ENCODE measurements at regions not wholly inside any gene's neighbourhood (a gene's known extent, or its start where the extent isn't known, plus 50 kb on each side); places are given as distances from the start of the nearest gene placed in this dataset.

DNA sequence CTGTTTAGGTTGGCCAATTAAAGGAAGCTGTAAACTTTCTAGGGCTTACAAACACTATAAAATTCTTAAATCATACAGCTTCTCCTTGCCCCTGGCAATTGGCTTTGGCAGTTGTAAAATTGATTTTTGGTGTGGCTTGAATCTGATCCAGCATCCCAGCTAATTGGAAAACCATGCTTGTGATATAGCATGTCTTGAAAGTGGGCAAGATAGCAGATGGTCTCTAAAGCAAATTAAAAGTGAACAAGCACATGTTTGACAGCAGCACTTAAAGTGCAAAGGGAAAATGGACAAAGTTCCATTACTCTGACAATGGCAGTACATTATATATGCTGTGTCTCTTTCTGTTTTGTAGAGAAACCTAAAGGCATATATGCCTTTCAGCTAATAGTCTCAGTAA is 302.9 kb upstream of the NXPH2 start:
- TF ChIP-seq ZFX (IDR thresholded peaks at IDR 0.05) = no peak
- no peak for TF ChIP-seq CTCF (conservative IDR thresholded peaks at IDR 0.05)
- H3K27ac ChIP-seq = no peak overlapping the region

- no peak overlapping the region for H3K27ac ChIP-seq
These were observed 300.1 kb upstream of the NXPH2 start for GRCh38 chr2:139080244-139080643.

GRCh38 chr2:139079311-139079710 is 299.1 kb upstream of the NXPH2 start:
- no peak for TF ChIP-seq ZFX (IDR thresholded peaks at IDR 0.05)
- no peak for TF ChIP-seq CTCF (conservative IDR thresholded peaks at IDR 0.05)

More at GRCh38 chr2:139080244-139080643, 300.1 kb upstream of the NXPH2 start:
- TF ChIP-seq CTCF (conservative IDR thresholded peaks at IDR 0.05) = no peak
- TF ChIP-seq ZFX (IDR thresholded peaks at IDR 0.05) = no peak

DNA sequence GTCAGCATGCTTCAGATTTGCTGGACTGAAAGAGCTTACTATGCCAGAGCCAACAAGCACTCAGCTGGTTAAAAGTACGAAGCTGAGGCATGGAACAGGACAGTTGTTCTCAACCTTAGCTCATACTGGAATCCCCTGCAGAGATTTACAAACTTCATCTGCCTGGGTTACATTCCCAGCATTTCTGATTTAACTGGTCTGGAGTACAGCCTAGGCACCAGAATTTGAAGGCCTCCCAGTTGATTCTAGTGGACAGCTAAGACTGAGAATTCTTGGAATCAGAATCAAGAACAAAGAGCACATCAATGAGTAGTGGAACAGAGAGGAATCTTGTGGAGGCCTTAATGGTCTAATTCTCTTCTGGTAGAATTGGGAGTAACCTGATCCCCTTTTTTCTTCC is 298.2 kb upstream of the NXPH2 start:
- TF ChIP-seq CTCF (conservative IDR thresholded peaks at IDR 0.05) (no peak), ZFX (IDR thresholded peaks at IDR 0.05) (no peak)

More at GRCh38 chr2:139079311-139079710, 299.1 kb upstream of the NXPH2 start:
- H3K27ac ChIP-seq = no peak overlapping the region

GRCh38 chr2:139077099-139077737 is 297.0 kb upstream of the NXPH2 start:
- H3K27ac ChIP-seq = no peak overlapping the region
- TF ChIP-seq ZFX (IDR thresholded peaks at IDR 0.05) = no peak

More for the DNA sequence above, 298.2 kb upstream of the NXPH2 start:
- no peak overlapping the region for H3K27ac ChIP-seq

GRCh38 chr2:139067874-139068273 is 287.7 kb upstream of the NXPH2 start:
- H3K27ac ChIP-seq = no peak overlapping the region
- TF ChIP-seq CTCF (conservative IDR thresholded peaks at IDR 0.05) (no peak), ZFX (IDR thresholded peaks at IDR 0.05) (no peak)

- H3K27ac ChIP-seq = no peak overlapping the region
- TF ChIP-seq CTCF (conservative IDR thresholded peaks at IDR 0.05) = no peak
- TF ChIP-seq ZFX (IDR thresholded peaks at IDR 0.05) = no peak
These were observed 286.9 kb upstream of the NXPH2 start for GRCh38 chr2:139067072-139067471.

GRCh38 chr2:139064159-139064558 is 284.0 kb upstream of the NXPH2 start:
- H3K27ac ChIP-seq = no peak overlapping the region
- TF ChIP-seq CTCF (conservative IDR thresholded peaks at IDR 0.05) (no peak), ZFX (IDR thresholded peaks at IDR 0.05) (no peak)
